Inflammatory macrophage (primary cell): ENCODE measurements at regions not wholly inside any gene's neighbourhood (a gene's known extent, or its start where the extent isn't known, plus 50 kb on each side); places are given as distances from the start of the nearest gene placed in this dataset.
"Not testable (repeated sequence)": the region's sequence is repeated elsewhere in the genome, so short reads cannot be mapped to it uniquely, and the experiment has no call there.

Experiments used
- DNase-seq, 2 donors: peaks; one replicate each; pipeline ENCODE4 v3.0.0-alpha.2; 2020 to 2022

GRCh38 chr7:49618028-49618427, 155.4 kb upstream of the VWC2 start:
- DNase-seq, result no peak

DNA sequence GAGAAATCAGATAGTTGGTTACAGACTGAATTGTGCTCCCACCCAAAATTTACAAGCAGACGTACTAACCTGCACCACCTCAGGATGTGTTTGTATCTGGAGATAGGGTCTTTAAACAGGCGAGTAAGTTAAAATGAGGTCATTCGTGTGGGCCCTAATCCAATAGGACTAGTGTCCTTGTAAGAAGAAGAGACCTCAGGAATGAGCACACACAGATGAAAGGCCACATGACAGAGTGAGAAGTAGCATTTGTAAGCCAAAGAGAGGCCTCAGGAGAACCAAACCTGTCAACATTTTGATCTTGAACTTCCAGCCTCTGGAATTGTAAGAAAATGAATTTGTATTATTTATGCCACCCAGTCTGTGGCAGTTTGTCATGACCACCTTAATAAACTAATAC, 149.5 kb upstream of the VWC2 start:
- no peak for DNase-seq

DNA sequence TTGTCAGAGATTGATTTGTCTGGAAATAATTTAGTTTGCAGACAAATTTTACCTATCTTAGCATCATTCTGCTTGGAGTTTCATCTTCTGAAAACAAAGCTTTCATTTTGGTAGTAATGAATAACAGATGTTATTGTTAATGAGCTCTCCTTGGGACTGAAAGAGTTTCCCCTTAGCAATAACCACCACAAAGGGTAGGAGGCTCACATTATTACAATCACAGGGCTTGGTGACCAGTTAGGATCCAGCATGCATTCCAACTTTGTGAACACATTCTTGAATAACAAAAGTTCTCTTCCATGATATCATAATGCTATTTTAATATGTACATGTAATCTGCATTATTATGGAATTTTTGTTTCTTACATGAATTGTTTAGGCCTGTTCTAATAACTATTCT, 148.8 kb upstream of the VWC2 start:
- no peak for DNase-seq

GRCh38 chr7:49630513-49630912, 142.9 kb upstream of the VWC2 start:
- DNase-seq, result no peak

GRCh38 chr7:49631071-49631815, 142.2 kb upstream of the VWC2 start:
- peak in 1 of 2 donors; percentile 7 for DNase-seq

DNA sequence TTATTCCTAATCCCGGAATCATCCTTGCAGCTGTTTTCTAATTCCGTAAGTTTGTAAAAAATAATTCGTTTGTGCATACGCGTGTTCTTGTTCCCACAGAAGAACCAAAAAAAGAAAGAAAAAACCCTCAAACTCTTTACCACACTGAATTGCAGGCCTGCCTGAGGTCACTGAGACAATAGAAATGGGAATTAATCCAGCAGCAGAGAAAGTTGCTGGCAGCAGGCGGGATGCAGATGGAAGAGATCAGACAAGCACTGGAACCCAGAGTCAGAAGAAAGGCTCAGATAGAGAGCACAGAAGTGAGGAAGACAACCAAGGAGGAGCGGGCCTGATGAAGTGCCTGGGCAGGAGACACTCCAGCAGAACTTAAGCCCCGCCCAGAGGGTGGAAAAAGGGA, 141.5 kb upstream of the VWC2 start:
- no peak for DNase-seq

DNA sequence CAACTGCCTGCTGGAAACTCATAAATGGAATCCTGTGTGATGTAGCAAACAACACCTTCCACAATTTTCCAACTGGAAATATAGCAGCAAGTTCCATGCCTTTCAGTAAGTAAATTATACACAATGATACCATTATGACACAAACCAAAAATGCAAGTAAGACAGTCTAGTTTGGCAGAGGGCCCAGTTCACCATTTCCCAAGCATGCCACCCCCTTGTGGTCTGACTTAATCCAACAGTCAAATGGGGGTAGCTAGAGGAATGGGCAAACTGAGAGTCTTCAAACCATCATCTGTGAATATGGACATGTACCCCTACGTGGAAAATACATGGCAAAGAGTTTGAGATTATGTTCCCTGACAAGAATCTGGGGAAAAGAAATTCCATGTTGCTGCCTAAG, 137.6 kb upstream of the VWC2 start:
- no peak for DNase-seq

- DNase-seq, result no peak
Measured at GRCh38 chr7:49636400-49636799, 137.0 kb upstream of the VWC2 start.

GRCh38 chr7:49638166-49638565, 135.3 kb upstream of the VWC2 start:
- DNase-seq, result peak; percentile 31 to 40

DNA sequence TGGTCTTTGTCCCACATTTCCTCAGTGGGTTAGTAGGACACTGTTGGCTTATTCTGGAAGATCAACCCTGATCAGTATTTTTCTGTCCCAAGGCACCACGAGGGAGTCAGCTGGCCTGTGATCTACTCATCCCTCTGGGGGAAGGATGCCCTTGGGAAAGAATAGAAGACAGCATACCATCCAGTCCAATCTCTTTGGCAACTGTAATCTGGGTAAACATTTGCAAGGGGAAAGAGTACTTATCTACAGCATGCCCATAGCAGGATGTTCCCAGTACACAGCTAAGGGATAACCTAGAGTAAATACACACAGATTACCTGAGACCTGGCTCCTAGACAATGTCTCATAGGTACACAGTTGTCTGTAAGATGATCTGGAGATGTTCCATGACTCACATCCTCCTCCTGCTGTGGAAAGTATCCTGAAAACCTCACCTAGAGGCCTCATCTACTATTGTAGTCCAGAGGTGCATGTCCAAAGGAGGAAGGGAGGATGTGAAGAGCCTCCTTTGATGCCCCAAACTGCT, 134.3 kb upstream of the VWC2 start:
- DNase-seq, result no peak

- DNase-seq, result no peak
Measured at GRCh38 chr7:49639808-49640207, 133.6 kb upstream of the VWC2 start.

- no peak for DNase-seq
Measured at GRCh38 chr7:49643321-49643720, 130.1 kb upstream of the VWC2 start.

DNA sequence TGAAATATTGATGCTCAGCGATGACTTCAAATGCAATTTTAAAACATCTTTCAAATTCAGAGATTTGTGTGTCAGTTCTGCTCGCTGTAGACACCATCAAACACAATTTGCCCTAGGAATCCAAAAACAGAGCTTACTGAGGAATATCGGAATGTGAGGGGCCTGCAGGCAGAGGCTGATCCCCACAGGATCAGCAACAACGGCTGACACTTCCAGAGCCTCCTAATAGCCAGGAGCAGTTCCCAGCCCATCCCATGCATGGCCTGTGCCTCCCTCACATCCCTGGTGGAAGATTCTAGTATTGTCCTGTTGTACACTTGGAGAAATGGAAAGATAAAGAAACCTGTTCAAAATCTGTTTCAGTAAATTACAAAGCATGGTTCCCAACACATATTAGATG, 129.7 kb upstream of the VWC2 start:
- DNase-seq, result no peak

DNA sequence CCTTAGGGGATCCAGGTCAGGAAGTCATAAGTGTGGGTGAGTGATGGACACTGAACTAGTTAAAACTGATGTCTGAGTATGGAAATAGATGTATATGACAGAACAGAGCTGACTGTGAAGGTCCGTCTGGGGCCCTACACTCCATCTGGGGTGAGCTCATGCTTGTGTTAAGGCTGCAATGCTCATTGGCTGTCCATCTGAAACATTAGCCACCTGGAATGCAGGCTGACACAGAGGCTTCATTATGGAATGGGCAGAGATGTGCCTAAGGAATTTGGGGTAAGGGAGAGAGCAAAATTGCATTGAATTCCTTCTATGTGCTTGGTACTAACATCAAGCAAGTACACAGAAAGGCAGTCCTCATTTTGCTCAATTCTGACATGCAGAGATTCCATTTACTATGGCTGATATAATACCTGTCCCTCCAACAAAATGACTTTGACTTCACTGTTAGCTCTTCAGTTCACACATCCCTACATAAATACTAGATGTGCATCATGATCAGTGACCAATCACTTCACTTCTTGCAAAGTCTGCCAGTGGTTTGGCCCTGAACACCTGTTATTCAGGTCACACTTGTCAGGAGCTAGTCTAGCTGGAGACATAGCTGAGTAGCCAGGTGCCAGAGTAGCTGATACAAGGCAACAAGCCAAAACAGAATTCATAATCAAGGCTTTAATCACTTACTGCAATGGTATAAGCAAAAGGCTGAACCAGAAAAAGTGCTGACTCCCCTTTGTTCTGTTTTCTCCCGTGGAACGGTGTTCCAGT, 128.9 kb upstream of the VWC2 start:
- DNase-seq, result no peak

DNA sequence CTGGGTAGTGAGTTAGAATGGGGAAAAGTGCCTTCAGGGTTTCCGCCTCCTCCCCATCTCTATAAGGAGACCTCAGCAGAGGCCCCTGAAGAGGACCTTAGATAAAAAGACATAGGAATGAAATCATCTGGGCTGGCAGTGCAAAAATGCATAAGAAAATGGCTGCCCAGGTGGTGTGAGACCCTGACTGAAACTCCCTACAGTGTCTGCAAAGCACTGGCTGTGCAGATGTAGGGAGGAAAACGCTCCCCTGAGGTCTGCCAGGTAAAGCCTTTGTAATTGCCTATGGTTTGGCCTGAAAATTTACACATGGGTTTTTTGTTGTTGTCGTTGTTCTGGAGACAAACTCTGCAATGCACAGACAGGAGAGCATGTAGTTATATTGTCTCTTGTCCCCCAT, 128.1 kb upstream of the VWC2 start:
- DNase-seq, result no peak

DNA sequence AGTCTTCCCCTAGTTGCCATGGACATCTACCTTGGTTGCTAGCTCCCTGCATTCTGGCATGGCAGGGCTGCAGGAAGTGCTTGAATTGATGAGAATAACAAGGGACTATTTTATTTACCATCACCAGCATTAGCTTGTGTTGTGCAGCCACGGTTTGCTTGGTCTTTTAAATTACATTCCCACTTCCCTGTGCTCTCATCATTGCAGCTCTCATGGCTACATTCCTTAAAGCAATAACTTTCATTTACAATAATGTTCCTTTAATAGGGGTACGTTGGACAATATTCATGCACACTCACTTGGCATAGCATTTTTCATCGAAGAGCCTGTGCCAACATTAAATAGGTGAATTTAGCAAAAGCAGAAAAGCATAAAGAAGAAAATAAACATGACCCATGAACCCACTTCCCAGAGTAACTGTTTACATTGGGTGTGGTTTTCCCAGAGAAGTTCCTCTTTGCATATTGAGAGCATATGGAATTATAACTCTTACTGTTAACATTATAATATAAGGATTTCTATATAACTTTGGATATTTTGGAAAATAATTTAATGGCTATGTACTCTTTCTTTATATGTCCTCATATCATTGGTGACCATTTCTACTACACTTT, 113.2 kb upstream of the VWC2 start:
- no peak for DNase-seq

- DNase-seq, result no peak
Measured at GRCh38 chr7:49660976-49661375, 112.5 kb upstream of the VWC2 start.

DNA sequence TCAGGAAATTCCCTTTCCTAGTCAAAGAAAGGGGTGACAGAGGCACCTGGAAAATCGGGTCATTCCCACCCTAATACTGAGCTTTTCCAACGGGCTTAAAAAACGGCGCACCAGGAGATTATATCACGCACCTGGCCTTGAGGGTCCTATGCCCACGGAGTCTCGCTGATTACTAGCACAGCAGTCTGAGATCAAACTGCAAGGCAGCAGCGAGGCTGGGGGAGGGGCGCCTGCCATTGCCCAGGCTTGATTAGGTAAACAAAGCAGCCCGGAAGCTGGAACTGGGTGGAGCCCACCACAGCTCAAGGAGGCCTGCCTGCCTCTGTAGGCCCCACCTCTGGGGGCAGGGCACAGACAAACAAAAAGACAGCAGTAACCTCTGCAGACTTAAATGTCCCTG, 107.5 kb upstream of the VWC2 start:
- DNase-seq, result not testable (repeated sequence)

- DNase-seq, result no peak
Measured at GRCh38 chr7:49666764-49667163, 106.7 kb upstream of the VWC2 start.

DNA sequence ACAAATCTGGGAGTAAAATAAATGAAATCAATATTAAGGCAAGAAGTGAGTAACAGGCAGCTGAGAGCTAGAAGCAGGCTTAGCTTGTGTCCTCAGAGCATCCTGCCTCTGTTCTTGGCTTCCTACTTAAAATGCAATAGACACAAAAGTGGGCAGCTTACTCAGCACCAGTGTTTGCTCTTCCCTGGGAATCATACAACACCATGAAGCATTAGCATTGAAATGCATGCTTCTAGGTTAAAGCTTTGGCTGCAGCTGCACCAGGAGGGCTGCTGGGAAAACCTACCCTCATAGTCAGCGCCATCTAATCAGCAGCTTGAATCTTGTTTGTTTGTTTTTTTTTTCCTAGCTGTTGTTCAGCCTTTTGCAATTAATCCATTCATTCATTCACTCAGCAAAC, 104.2 kb upstream of the VWC2 start:
- DNase-seq, result no peak

- no peak for DNase-seq
Measured at GRCh38 chr7:49669692-49670260, 103.7 kb upstream of the VWC2 start.

DNA sequence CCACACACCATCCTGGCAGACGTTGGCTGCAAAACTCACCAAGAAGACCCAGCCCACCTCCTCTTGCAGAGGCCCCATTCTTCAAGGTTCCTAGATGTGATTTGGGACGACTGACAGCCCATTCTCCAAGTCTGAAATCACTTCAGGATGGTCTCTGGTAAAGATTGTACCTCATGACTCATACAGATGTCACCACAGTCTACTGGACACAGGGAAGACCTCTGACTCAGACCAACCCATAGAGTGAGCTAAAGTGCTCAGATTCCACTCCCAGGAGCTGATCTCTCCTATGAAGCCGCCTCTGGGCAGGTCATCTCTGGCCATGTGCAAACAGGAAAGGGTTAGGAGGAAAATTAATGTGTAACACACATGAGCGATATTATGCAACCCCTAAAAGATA, 102.4 kb upstream of the VWC2 start:
- no peak for DNase-seq

DNA sequence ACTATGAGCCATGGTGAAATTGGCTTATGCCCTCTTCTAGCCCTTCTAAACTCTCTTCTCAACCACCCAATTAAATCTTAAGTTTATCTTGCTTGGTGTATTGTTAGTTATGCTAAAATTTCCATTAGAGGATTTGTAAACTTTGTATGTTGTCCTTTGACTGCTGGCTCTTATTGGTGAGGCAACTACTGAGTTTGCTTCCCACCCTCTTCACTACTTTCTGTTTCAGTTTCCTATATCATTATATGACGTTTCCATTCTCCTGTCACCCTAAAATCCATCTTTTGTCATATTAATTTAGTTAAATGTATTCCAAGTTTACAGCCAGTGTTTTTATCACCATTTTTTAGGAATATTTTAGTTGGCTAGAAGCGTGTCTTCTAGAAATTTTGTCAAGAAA, 80.9 kb upstream of the VWC2 start:
- DNase-seq, result no peak
